Peyer's patch (tissue), 4 donors: ENCODE measurements at regions not wholly inside any gene's neighbourhood (a gene's known extent, or its start where the extent isn't known, plus 50 kb on each side); places are given as distances from the start of the nearest gene placed in this dataset.

Experiments
- CTCF ChIP-seq, 6 experiments: fragments of 450-650 bp in 4 of 6; fragments of 200-600 bp in 2 of 6; sonication (generic) in 1 of 6; IDR thresholded peaks; one replicate each; pipeline ENCODE4 v1.5.1; 2017 to 2019; ENCODE audit warnings: antibody characterized with exemption in 6 of 6, mild to moderate bottlenecking in 3 of 6, moderate library complexity in 1 of 6
- POLR2A ChIP-seq, 2 donors: fragments of 450-650 bp; IDR thresholded peaks; one replicate each; pipeline ENCODE4 v1.5.1; 2017; ENCODE audit warnings: antibody characterized with exemption in 2 of 2, mild to moderate bottlenecking in 2 of 2, moderate library complexity in 2 of 2

- no peak for TF ChIP-seq CTCF (IDR thresholded peaks at IDR 0.05)
- no peak for TF ChIP-seq POLR2A (IDR thresholded peaks at IDR 0.05)
Measured at GRCh38 chr18:54720620-54721019, 107.7 kb upstream of the RAB27B start.
